ENCODE measurements at regions not wholly inside any gene's neighbourhood (a gene's known extent, or its start where the extent isn't known, plus 50 kb on each side); places are given as distances from the start of the nearest gene placed in this dataset.
"Not testable (repeated sequence)": the region's sequence is repeated elsewhere in the genome, so short reads cannot be mapped to it uniquely, and the experiment has no call there.

GRCh38 chr14:98009177-98009576 lies 1212.0 kb downstream of the VRK1 start:
- TF ChIP-seq EZH2 (IDR thresholded peaks at IDR 0.05; ENCODE audit: borderline replicate concordance); CTCF (IDR thresholded peaks at IDR 0.05; ENCODE audit: poor library complexity): not testable (repeated sequence)
